Activated CD8-positive, alpha-beta memory T cell treated with anti-CD3 and anti-CD28 coated beads, Interleukin-2, amount 50 U/mL, for 48 hours (primary cell): ENCODE measurements at regions not wholly inside any gene's neighbourhood (a gene's known extent, or its start where the extent isn't known, plus 50 kb on each side); places are given as distances from the start of the nearest gene placed in this dataset.
"Not testable (repeated sequence)": the region's sequence is repeated elsewhere in the genome, so short reads cannot be mapped to it uniquely, and the experiment has no call there.

Experiments used
- DNase-seq: peaks from one replicate; pipeline ENCODE4 v3.0.0-alpha.2; 2020

DNA sequence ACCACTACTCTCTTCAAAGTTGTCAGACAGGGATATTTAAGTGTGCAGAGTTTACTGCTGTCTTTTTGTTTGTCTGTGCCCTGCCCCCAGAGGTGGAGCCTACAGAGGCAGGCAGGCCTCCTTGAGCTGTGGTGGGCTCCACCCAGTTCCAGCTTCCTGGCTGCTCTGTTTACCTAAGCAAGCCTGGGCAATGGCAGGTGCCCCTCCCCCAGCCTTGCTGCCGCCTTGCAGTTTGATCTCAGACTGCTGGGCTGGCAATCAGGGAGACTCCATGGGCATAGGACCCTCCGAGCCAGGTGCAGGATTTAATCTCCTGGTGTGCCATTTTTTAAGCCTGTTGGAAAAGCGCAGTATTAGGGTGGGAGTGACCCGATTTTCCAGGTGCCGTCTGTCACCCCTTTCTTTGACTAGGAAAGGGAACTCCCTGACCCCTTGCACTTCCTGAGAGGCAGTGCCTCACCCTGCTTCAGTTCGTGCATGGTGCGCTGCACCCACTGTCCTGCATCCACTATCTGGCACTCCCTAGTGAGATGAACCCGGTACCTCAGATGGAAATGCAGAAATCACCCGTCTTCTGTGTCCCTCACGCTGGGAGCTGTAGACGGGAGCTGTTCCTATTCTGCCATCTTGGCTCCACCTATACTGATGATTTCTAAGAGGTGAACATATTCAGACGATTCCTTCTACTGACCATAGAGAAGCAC, 167.6 kb downstream of the CXXC4 start:
- not testable (repeated sequence) for DNase-seq

DNA sequence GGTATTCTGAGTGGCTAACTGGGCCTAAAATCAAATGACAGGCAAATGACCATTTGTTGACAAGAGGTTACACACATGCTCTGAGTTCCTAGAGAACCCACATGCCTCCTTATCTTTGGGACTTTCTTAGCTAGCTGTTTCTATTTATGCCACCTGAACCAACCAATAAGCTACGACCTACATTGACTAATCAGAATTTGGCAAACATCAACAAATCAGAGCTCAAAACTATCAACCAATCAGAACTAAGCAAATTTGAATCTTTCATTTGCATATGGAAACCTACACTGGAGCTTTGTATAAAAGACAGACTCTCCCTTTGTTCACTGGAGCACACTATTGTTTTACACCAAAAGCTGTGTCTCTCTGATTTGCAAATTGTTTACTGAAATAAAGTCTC, 192.0 kb downstream of the CXXC4 start:
- no peak for DNase-seq

DNA sequence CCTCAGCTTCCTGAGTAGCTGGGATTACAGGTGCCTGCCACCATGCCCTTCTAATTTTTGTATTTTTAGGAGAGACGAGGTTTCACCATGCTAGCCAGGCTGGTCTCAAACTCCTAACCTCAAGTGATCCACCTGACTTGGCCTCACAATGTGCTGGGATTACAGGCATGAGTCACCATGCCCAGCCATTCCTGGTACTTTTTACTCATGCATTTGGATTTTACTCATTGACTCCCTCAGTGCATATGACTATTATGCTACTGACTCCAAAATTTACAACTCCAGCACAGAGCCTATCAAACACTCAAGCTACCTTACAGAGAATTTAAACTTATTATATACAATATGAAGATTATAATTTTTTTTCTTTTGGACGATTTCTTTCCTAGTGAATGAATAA, 199.9 kb downstream of the CXXC4 start:
- no peak for DNase-seq

DNA sequence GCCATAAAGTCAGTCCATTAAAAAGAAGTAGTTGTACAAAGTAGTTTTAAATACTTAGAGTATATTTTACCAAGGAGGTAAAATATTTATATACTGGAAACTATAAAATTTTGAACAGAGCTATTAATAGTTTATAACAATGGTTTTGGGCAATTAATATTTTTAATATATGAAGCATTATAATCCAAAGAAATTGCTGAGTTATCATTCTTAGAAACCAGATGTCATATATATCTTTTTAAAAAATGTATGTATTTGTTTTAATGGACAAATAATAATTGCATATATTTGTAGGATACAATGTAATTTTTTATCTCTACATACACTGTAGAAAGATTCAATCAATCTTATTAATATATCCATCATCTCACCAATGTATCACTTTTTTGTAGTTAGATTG, 207.8 kb downstream of the CXXC4 start:
- DNase-seq = no peak

DNA sequence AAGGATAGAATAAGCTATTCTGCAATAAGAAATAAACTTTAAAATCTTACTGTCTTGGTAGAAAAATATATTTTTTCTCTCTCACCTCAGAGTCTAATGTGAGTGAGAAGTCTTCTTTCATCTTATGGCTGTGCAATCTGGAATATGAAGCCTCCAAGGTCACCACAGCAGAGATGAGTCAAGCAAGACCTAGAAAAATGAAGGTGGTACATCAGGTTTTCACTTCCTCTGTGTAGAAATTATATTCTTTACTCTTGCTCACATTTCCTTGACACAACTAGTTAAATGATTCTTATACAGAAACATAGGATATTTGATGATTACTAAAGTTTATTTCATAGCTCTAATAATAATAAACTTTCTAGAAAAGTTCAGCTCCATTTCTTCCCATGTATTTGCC, 211.4 kb downstream of the CXXC4 start:
- DNase-seq = no peak

DNA sequence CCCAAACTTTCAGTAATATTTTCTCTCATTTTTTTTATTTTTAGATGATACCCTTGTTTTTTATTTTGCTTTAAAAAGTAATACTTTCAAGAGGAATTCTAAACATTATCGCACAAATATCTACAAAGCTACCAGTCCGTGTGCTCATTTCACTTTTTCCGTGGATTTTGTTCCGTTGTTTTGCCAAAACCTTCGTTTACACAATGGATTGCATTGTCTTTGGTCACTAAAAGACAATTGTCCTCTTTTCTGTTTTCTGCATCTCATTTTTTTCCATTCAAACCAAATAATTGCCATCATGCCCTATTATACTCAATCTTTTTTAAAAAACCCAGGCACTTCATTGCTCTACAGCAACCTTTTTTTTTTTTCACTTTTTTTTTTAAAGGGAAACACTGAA, 214.9 kb downstream of the CXXC4 start:
- no peak for DNase-seq

DNA sequence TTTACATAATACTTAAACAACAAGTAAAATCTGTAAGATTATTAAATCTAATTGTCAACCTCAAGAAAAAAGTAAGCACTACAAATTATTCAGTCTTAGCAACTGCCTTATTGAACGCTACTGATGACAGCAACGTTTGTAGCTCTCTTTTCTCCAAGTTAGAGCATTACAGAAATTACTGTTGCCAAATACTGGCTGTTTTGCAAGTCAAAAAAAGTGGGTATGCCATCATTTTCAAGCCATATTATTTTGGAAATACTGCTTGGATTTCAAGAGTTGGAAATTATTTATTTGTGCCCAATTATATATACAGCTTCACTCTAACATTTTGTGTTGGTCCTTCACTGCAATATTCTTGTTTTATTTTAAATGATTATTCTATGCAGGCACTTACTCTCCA, 221.7 kb downstream of the CXXC4 start:
- no peak for DNase-seq

DNA sequence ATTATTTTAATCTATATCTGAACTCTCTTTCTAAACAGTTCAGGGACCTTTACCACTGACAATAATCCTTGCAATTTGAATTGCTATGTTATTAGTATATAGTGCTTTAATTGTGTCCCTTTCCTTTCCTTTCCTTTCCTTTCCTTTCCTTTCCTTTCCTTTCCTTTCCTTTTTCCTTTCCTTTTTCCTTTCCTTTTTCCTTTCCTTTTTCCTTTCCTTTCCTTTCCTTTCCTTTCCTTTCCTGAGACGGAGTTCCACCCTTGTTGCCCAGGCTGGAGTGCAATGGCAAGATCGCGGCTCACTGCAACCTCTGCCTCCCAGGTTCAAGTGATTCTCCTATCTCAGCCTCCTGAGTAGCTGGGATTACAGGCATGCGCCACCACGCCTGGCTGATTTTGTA, 225.1 kb downstream of the CXXC4 start:
- DNase-seq = not testable (repeated sequence)

DNA sequence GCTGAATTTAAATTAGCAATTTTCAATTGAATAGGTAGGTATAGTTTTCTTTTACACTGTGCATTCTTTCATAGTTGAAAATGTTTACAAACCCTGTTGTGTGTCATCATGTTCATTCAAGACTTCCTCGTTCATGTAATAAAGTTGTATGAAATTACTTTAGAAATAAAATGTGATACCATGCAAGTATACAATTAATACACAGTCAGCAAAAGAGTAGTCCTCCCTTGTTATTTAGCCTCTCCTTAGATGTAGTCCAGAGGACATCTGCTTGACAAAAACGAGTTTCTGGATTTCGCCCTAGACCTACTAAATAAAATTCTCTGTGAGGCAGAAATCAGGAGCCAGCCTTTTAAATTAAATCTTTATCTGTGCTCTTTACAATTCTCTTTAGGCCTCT, 231.6 kb downstream of the CXXC4 start:
- DNase-seq = no peak

DNA sequence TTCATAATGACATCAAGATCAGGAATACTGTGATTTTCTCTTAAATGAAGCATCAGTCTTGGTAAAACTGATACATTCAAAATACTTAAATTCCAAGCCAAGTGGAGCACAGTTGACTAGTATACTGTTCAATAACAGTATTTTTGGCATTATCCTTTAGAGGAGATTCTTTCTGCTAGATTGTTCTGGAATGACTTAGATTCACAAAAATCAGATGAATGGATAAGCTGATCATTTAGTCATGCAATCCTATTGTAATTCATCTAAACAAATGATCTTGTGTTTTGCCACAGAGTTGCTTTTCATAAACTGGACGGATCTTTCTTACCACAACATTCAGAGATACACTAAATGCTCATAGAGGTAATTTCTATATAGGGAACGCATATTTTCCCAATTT, 232.0 kb downstream of the CXXC4 start:
- no peak for DNase-seq

DNA sequence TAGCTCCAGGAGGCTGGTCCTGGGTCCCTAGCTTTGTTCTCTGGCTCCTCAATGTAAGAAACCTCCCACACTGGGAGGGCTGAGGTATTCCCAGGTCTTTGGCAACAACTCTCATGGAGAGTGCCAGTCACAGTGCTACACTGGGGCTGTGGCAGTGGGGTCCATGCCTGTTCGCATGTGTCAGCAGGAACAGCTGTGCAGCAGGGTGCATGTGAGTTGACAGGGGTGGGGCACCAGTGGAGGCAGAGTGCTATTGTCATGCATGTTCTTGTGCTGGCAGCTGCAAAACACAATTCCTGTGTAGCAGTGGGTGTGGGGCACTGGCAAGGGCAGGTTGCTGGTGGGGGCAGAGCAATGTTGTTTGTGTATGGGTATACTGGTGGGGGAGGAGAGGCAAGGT, 246.0 kb downstream of the CXXC4 start:
- no peak for DNase-seq

DNA sequence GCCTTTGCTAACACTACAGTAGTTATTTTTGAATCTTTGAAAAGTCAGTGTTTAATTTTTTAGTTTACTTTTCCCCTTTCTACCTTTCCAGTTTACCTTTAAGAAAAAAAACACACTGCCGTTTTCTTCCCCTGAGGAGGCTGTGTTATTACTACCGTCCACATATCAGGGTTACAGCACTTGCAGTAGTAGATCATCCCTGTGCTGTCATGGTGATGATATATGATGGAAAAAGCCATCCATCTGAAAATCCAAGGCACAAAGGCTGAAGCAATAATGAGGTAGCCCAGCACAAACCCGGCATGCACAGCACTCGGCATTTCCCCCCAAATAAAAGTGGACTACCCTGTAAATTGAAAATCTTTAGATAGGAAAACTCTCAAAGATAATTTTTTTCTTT, 258.7 kb downstream of the CXXC4 start:
- DNase-seq = no peak

DNA sequence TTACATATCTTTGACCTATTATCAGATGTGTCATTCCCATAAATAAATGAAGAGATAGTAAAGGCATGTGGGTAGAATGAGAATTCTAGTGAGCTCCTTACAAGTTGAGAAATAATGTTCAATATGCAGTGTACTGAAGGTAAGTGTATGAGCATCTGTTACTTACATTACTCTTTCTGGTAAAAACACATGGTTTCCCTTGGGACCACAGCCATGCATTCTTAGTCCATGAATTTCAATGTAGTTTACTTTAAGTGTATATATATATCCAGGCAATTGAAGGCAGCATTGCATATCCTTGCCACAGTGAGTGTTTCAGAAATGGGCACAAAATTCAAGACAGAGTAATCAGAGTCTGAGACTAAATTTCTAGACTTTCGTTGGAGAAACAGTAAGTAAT, 277.2 kb downstream of the CXXC4 start:
- no peak for DNase-seq

DNA sequence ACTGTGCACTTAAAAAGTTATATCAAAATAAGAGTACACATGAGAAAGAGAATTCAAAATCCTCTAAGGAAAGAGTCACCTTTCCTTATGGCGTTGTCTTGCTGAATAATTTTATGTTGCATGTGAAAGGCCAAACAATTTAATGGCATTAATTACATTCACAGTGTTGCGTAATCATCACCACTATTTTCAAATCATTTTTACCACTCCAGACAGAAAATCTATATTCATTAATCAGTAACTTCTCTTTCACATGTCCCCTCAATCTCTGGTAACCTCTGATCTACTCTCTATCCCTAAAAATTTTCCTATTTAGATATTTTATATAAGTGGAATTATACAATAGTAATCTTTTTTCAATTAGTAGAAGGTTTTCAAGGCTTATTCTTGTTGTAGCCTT, 283.0 kb downstream of the CXXC4 start:
- no peak for DNase-seq

DNA sequence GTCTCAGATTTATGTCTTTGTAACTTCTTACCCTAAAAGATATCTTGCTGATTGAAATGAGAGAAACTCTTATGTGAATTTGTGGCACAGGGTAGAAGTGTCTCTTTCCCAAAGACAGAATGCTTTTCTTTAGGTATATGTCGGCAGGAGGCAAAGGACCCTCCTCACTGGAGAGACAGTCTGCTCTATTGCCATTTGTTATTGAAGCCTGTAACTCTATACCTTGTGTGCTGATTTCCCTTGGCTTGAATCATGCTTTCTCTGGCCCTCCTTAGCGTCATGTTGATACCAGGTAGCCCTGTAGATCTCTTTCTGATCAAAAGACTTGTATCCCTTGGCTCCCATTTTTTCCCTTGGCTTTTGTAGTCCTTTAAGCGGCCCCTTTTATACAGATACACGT, 284.3 kb downstream of the CXXC4 start:
- no peak for DNase-seq

DNA sequence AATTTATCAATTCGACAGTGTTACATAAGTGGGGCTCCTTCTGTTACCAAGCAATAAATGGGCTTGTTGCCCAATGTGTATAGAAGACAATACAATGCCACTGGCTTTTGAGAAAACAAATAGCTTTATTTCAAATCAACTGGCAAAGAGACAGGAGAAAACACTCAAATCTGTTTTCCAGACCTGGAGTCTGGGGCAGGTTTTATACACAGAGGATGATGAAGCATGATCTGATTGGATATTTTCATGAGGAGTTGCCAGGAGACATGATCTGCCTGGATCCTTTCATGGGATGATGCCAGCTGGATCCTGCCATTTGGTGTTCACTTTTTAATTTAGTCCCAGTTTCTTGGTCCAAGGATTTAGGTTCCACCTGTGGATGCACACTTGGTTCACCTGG, 287.9 kb downstream of the CXXC4 start:
- DNase-seq = no peak

DNA sequence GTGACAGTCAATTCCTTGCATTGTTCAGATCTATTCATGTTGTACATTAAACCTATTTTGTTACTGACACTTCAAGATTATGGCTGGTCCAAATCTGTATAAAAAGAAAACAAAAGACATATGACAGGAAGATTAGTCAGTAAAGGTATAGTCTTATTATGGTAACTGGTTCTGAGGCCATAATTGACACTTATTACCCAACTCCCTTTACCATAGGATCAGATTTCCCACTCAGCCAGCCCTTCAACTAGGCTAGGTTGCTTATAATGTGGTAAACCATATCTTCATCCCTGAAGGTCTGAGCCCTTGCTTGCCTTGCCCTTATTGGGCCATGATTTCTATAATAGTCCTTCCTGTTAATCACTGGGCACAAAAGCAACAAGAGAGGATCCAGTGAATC, 289.6 kb downstream of the CXXC4 start:
- no peak for DNase-seq

DNA sequence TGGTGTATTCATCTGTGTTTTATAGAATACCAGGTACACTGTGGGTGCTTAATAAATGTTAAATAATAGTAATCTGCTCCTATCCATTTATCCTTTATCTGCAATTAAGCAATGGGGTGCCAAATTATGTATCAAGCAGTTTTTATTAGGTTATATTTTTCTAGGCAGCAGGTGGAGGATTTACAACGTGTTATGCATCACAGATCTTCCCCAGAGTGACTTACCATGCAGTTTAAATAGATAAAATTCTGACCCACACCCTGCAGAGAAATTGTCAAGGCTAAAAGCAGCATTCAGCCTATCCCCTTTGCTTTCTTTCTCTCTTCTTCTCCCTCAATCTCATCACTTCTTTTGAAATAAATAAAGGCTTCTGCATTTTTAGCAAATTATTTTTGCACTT, 306.4 kb downstream of the CXXC4 start:
- DNase-seq = no peak

DNA sequence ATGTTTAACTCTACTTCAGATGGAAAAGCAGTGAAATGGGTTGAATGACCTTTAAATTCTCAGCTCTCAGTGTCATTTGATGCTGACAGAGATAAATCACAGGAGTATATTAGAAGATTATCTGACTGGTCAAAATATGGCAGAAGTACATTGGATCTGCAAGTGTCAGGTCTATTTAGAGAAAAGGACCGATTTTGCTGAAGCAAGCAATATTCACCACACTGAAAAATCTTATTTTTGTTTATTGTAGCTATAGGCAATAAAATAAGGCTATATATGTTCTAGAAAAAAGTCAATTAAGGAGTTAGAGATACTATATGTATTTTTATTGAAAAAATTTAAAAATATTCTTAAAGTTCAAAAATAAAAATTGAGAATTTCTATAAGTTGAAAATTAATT, 325.3 kb downstream of the CXXC4 start:
- DNase-seq = no peak

DNA sequence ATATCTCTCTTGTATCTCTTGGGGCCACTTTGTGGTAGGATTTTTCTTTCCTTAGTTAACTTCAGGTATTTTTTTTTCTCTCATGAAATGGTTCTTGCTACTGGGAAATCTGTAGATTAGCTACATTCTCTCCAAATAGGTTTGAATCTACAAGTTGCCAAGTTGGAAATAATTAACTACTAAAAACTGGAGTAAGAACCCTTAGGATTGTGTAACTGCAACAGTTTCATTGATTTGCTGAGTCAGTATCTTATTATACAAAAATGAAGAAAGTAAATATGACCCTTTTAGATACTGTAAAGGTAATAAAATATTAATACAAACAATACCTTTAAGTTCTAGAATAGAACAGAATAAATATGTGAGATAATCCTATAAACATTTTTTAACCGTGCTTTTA, 327.9 kb downstream of the CXXC4 start:
- DNase-seq = no peak

DNA sequence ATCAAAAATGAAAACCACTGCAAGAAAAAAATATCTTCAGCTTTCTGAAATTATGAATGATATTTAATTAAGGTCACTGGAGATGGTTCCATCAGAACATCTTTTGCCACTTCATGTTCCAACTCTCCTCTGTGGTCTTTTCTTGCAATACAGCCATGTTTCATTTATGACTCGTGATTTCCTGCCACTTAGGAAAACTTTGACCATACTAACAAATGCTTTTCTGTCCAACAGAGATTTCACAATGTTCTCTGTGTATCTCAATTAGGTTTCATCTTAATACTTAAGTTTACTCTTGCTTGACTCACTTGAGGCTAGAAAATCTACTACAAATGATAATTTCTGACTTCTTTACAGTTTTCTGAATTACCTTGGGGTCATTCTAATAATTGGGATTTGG, 330.9 kb downstream of the CXXC4 start:
- no peak for DNase-seq

DNA sequence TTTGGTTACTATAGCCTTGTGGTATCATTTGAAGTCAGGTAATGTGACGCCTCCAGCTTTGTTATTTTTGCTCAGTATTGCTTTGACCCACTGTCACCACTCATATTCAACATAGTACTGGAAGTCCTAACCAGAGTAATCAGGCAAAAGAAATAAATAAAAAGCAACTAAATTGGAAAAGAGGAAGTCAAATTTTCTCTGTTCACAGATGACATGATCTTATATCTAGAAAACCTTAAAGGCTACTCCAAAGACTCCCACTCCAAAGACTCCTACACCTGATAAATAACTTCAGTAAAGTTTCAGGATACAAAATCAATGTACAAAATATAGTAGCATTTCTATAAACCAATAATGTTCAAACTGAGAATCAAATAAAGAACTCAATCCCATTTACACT, 348.6 kb downstream of the CXXC4 start:
- DNase-seq = no peak

DNA sequence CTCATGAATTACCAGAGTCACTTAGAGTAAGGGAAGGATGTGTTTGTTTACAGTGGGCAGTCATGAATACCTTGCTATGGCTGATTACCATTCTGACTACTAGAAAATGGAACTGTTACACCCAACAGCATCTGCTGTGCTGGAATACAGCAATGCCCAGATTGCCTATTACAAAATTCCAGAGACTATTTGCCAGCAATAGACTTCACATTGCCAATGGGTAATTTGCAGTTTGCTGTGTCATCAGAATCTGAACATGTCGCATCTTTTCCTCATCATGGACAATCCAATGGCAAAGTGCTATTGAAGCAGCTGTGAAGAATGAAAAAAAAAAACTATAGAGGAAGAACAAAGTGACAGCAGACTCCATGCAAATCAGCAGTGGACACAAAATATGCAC, 356.6 kb downstream of the CXXC4 start:
- no peak for DNase-seq

DNA sequence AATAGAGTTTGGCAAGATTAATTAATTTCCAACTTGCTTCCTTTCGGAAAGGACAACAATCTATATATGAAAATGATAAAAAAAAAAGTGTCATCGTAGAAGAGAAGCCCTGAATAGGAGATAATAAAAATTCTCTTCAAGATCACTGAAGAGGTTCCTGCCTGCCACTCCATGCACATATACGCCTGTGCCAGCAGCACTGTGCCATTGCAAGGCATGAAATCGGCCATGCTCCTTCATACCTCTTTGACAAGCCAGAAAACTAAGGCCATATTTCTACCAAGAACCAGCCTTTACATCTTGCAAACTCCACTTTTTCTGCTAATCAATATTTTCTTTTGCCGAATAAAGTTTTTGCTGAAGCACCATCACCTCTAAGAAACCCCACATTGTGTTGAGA, 365.5 kb downstream of the CXXC4 start:
- DNase-seq = no peak

DNA sequence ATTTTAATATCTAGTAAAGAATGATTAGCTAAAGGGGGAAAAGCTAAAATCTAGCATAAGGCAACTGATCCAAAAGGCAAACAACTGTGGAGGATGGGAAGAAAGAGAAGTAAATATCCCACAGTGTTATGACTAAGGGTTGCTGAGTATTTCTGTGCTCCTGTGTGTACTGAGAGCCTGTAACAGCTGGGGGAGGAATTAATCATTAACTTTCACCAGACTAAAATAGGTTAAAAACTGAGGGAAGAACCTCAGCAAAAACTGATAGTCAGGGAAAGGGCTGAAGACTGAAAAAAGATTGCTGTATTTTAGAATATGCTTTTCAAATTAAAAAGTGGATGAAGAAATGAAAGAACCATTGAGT, 365.9 kb downstream of the CXXC4 start:
- no peak for DNase-seq
